ENCODE measurements at regions not wholly inside any gene's neighbourhood (a gene's known extent, or its start where the extent isn't known, plus 50 kb on each side); places are given as distances from the start of the nearest gene placed in this dataset.

- Histone ChIP-seq H3K4me1 (no peaks in the 10 kb centered on the region), H3K36me3 (no peaks in the 10 kb centered on the region), H3K27me3 (replicated peaks in 1 of 7) (no peaks in the 10 kb centered on the region), H3K4me3 (no peak overlapping the region), H3K9me3 (peaks cover 0 to 16% (median 1%) of the 10 kb centered on the region in 8 donors), H3K27ac (no peak overlapping the region)
- no peak for TF ChIP-seq POLR2AphosphoS5 (IDR thresholded peaks at IDR 0.05)
- TF ChIP-seq, protein P1, sequence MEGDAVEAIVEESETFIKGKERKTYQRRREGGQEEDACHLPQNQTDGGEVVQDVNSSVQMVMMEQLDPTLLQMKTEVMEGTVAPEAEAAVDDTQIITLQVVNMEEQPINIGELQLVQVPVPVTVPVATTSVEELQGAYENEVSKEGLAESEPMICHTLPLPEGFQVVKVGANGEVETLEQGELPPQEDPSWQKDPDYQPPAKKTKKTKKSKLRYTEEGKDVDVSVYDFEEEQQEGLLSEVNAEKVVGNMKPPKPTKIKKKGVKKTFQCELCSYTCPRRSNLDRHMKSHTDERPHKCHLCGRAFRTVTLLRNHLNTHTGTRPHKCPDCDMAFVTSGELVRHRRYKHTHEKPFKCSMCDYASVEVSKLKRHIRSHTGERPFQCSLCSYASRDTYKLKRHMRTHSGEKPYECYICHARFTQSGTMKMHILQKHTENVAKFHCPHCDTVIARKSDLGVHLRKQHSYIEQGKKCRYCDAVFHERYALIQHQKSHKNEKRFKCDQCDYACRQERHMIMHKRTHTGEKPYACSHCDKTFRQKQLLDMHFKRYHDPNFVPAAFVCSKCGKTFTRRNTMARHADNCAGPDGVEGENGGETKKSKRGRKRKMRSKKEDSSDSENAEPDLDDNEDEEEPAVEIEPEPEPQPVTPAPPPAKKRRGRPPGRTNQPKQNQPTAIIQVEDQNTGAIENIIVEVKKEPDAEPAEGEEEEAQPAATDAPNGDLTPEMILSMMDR (IDR thresholded peaks at IDR 0.05 in 8 of 11, conservative IDR thresholded peaks at IDR 0.05 in 3 of 11), result no peak
- TF ChIP-seq POLR2A (IDR thresholded peaks at IDR 0.05), result no peak
- 74 to 88% (median 79%) methylated on average over 2 of the region's 2 CpGs for WGBS, 5 donors
- DNase-seq, result no peak
- intact Hi-C loops (cut with DNase I; ENCODE audit: low total_unique reads), result no loop called here
These were observed 248.2 kb downstream of the PLA2G4A start for GRCh38 chr1:187076922-187077321.

DNA sequence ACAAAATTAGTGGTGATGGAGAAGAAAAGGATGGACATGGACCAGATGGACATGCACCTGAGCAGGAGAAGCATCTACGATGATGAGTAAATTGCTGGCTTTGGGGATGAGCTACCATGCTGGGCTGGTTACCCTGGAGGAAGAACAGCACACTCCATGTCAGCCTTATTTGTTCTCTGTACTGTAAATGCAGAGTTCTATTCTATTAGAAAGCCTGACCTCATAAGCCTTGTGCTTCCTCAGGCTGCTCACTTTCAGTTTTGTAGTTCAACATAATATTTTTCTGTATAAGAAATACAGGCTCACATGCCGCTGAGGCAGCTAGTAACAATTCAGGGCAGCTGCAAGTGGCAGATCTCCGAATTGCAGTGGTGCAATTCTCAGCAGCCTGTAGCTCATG is 249.6 kb downstream of the PLA2G4A start:
- Histone ChIP-seq H3K27me3 (replicated peaks in 1 of 7) (no peaks in the 10 kb centered on the region), H3K4me3 (no peak overlapping the region), H3K27ac (no peak overlapping the region), H3K9me3 (peaks cover 0 to 16% (median 1%) of the 10 kb centered on the region in 8 donors), H3K36me3 (no peaks in the 10 kb centered on the region), H3K4me1 (no peaks in the 10 kb centered on the region)
- DNase-seq, result no peak
- TF ChIP-seq, protein P1 (IDR thresholded peaks at IDR 0.05 in 8 of 11, conservative IDR thresholded peaks at IDR 0.05 in 3 of 11), result no peak
- TF ChIP-seq POLR2A (IDR thresholded peaks at IDR 0.05), result no peak
- TF ChIP-seq POLR2AphosphoS5 (IDR thresholded peaks at IDR 0.05), result no peak
- WGBS, 5 donors, result 84 to 95% (median 87%) methylated on average over 3 of the region's 3 CpGs
- intact Hi-C loops (cut with DNase I; ENCODE audit: low total_unique reads), result no loop called here

GRCh38 chr1:187078916-187079315 is 250.2 kb downstream of the PLA2G4A start:
- no peak for TF ChIP-seq POLR2A (IDR thresholded peaks at IDR 0.05)
- no peak for TF ChIP-seq POLR2AphosphoS5 (IDR thresholded peaks at IDR 0.05)
- TF ChIP-seq, protein P1 (IDR thresholded peaks at IDR 0.05 in 8 of 11, conservative IDR thresholded peaks at IDR 0.05 in 3 of 11), result no peak
- Histone ChIP-seq H3K36me3 (no peaks in the 10 kb centered on the region), H3K9me3 (peaks cover 0 to 12% (median 1%) of the 10 kb centered on the region in 8 donors), H3K4me1 (no peaks in the 10 kb centered on the region), H3K27me3 (replicated peaks in 1 of 7) (no peaks in the 10 kb centered on the region), H3K4me3 (no peak overlapping the region), H3K27ac (no peak overlapping the region)
- intact Hi-C loops (cut with DNase I; ENCODE audit: low total_unique reads), result no loop called here
- no peak for DNase-seq
- 77 to 80% (median 80%) methylated on average over 2 of the region's 2 CpGs for WGBS, 5 donors

DNA sequence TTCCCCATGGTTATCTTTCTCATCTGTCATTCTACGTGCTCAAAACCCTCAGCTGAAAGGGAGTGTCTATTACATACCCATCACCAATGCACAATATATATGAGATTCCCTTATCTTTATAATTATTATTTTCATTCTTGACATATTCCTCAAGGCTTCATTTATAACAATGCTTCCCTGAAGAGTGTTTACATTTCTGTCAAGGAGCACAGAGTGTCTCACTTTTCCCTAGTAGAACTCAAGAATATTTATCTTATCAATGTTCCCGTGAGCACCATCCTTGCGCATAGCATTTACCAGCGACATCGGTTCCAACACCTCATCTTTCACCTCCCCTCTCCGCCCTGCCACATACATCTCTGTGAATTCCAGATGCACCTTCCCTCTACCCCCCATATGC is 250.6 kb downstream of the PLA2G4A start:
- Histone ChIP-seq H3K27me3 (replicated peaks in 1 of 7) (no peaks in the 10 kb centered on the region), H3K27ac (no peak overlapping the region), H3K4me1 (no peaks in the 10 kb centered on the region), H3K9me3 (peaks cover 0 to 8% (median 0%) of the 10 kb centered on the region in 8 donors), H3K4me3 (no peak overlapping the region), H3K36me3 (no peaks in the 10 kb centered on the region)
- TF ChIP-seq POLR2A (IDR thresholded peaks at IDR 0.05) (no peak), POLR2AphosphoS5 (IDR thresholded peaks at IDR 0.05) (no peak)
- TF ChIP-seq, protein P1 (IDR thresholded peaks at IDR 0.05 in 8 of 11, conservative IDR thresholded peaks at IDR 0.05 in 3 of 11), result no peak
- intact Hi-C loops (cut with DNase I; ENCODE audit: low total_unique reads), result no loop called here
- 83 to 88% (median 87%) methylated on average over 6 of the region's 6 CpGs for WGBS, 5 donors
- no peak for DNase-seq
